ENCODE measurements at regions not wholly inside any gene's neighbourhood (a gene's known extent, or its start where the extent isn't known, plus 50 kb on each side); places are given as distances from the start of the nearest gene placed in this dataset.

DNA sequence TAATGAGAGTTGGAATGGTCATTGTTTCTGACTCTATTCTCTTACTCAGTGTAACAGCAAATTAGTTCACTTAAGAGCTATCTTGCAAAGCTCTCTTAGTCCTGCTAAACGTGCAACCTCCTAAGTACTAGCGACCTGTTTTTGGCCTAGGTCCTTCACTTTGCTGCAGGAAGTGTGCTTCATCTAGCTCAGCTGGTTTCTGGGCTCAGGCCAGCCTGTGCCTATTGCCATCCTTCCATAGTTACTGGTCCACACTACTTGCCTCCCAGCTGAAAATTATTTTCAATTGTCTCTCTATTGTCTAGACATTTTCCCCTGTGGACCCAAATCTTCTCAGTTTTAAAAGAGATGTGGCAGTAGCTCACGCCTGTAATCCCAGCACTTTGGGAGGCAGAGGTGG lies 561.3 kb downstream of the FGF9 start:
- no peak overlapping the region for H3K4me3 ChIP-seq (ENCODE audit: low read depth in 2 of 2, low read length in 2 of 2)
- H3K27me3 ChIP-seq (ENCODE audit: control insufficient read depth, insufficient read depth, low read length) = no peaks in the 10 kb centered on the region
- POLR2A ChIA-PET = no interaction called here
- TF ChIP-seq TCF7L2 (IDR thresholded peaks at IDR 0.05; ENCODE audit: low read depth, low read length) (no peak), SIN3A (IDR thresholded peaks at IDR 0.05; ENCODE audit: borderline replicate concordance, insufficient read depth, low read depth, low read length) (no peak), POLR2AphosphoS5 (IDR thresholded peaks at IDR 0.05; ENCODE audit: low read depth, low read length) (no peak)
- TF ChIP-seq, protein P1, sequence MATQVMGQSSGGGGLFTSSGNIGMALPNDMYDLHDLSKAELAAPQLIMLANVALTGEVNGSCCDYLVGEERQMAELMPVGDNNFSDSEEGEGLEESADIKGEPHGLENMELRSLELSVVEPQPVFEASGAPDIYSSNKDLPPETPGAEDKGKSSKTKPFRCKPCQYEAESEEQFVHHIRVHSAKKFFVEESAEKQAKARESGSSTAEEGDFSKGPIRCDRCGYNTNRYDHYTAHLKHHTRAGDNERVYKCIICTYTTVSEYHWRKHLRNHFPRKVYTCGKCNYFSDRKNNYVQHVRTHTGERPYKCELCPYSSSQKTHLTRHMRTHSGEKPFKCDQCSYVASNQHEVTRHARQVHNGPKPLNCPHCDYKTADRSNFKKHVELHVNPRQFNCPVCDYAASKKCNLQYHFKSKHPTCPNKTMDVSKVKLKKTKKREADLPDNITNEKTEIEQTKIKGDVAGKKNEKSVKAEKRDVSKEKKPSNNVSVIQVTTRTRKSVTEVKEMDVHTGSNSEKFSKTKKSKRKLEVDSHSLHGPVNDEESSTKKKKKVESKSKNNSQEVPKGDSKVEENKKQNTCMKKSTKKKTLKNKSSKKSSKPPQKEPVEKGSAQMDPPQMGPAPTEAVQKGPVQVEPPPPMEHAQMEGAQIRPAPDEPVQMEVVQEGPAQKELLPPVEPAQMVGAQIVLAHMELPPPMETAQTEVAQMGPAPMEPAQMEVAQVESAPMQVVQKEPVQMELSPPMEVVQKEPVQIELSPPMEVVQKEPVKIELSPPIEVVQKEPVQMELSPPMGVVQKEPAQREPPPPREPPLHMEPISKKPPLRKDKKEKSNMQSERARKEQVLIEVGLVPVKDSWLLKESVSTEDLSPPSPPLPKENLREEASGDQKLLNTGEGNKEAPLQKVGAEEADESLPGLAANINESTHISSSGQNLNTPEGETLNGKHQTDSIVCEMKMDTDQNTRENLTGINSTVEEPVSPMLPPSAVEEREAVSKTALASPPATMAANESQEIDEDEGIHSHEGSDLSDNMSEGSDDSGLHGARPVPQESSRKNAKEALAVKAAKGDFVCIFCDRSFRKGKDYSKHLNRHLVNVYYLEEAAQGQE (IDR thresholded peaks at IDR 0.05; ENCODE audit: insufficient read depth in 1 of 2, low read depth in 2 of 2, low read length in 1 of 2) = no peak
- TF ChIP-seq, protein P2, sequence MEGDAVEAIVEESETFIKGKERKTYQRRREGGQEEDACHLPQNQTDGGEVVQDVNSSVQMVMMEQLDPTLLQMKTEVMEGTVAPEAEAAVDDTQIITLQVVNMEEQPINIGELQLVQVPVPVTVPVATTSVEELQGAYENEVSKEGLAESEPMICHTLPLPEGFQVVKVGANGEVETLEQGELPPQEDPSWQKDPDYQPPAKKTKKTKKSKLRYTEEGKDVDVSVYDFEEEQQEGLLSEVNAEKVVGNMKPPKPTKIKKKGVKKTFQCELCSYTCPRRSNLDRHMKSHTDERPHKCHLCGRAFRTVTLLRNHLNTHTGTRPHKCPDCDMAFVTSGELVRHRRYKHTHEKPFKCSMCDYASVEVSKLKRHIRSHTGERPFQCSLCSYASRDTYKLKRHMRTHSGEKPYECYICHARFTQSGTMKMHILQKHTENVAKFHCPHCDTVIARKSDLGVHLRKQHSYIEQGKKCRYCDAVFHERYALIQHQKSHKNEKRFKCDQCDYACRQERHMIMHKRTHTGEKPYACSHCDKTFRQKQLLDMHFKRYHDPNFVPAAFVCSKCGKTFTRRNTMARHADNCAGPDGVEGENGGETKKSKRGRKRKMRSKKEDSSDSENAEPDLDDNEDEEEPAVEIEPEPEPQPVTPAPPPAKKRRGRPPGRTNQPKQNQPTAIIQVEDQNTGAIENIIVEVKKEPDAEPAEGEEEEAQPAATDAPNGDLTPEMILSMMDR (IDR thresholded peaks at IDR 0.05) = no peak
- DNase-seq (ENCODE audit: low read depth, low spot score) (no peak), ATAC-seq (no peak)
- no peaks in the 10 kb centered on the region for H3K4me1 ChIP-seq (ENCODE audit: control insufficient read depth, insufficient read depth, low read length)
- BruUV-seq (replicated peaks) = no TSS peak
- H3K9me3 ChIP-seq (ENCODE audit: control insufficient read depth, insufficient read depth, low read depth, low read length) = no peaks in the 10 kb centered on the region
- intact Hi-C loops (cut with micrococcal nuclease; ENCODE audit: unreplicated experiment) = no loop called here
- no peak overlapping the region for H3K27ac ChIP-seq (ENCODE audit: low read length)
- in situ Hi-C loops (cut with HindIII; ENCODE audit: low pct_unique_long_range_greater_than_20kb, low sequenced_read_pairs) = no loop called here
- no peaks in the 10 kb centered on the region for H3K36me3 ChIP-seq (ENCODE audit: control insufficient read depth, insufficient read depth, low read length)
- CTCF ChIA-PET = no interaction called here

DNA sequence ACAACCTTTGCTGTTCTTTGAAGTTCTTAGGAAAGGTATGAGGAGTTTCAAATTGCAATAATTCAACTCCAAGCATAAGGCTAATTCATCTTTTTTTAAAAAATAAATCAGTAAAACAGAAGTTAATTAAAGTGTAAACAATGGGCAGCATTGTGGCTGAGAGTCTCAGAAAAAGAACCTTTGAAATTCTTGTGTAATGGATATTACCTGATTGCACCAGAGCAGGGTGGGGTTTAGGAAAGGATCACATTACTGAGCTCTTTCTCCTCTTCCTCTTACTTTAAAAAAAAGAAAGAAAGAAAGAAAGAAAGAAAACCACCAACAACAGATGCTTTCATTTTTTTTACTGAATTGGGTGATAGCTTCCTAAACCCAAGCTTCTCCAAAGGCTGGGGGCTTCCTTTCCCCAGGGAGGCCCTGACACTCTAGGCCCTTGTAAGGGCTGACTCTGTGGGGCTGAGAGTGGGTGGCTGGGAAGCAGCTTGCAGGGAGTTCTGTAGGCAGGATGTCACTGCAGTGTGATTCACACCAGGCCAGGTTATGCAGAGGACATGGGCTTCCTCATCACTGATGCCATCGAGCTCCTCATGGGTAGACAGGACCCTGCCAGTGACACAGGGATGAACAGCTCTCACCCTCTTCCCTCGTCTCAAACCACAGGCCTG lies 564.5 kb downstream of the FGF9 start:
- intact Hi-C loops (cut with micrococcal nuclease; ENCODE audit: unreplicated experiment) = no loop called here
- DNase-seq (ENCODE audit: low read depth, low spot score) = no peak
- ATAC-seq = no peak
- Histone ChIP-seq H3K27ac (ENCODE audit: low read length) (no peak overlapping the region), H3K36me3 (ENCODE audit: control insufficient read depth, insufficient read depth, low read length) (no peaks in the 10 kb centered on the region), H3K4me3 (ENCODE audit: low read depth in 2 of 2, low read length in 2 of 2) (no peak overlapping the region), H3K27me3 (ENCODE audit: control insufficient read depth, insufficient read depth, low read length) (no peaks in the 10 kb centered on the region), H3K9me3 (ENCODE audit: control insufficient read depth, insufficient read depth, low read depth, low read length) (no peaks in the 10 kb centered on the region), H3K4me1 (ENCODE audit: control insufficient read depth, insufficient read depth, low read length) (no peaks in the 10 kb centered on the region)
- in situ Hi-C loops (cut with HindIII; ENCODE audit: low pct_unique_long_range_greater_than_20kb, low sequenced_read_pairs) = no loop called here
- CTCF ChIA-PET = no interaction called here
- POLR2A ChIA-PET = interaction anchor here (0.7 kb wide), 1 partner anchor 356 kb away, joined by 4 read pairs; no protein-coding TSS in a partner anchor
- no TSS peak for BruUV-seq (replicated peaks)
- TF ChIP-seq POLR2AphosphoS5 (IDR thresholded peaks at IDR 0.05; ENCODE audit: low read depth, low read length) (no peak), TCF7L2 (IDR thresholded peaks at IDR 0.05; ENCODE audit: low read depth, low read length) (no peak), SIN3A (IDR thresholded peaks at IDR 0.05; ENCODE audit: borderline replicate concordance, insufficient read depth, low read depth, low read length) (no peak)
- TF ChIP-seq, protein P1 (IDR thresholded peaks at IDR 0.05; ENCODE audit: insufficient read depth in 1 of 2, low read depth in 2 of 2, low read length in 1 of 2) = no peak
- TF ChIP-seq, protein P2 (IDR thresholded peaks at IDR 0.05) = no peak
